ENCODE measurements at regions not wholly inside any gene's neighbourhood (a gene's known extent, or its start where the extent isn't known, plus 50 kb on each side); places are given as distances from the start of the nearest gene placed in this dataset.
"Not testable (repeated sequence)": the region's sequence is repeated elsewhere in the genome, so short reads cannot be mapped to it uniquely, and the experiment has no call there.

DNA sequence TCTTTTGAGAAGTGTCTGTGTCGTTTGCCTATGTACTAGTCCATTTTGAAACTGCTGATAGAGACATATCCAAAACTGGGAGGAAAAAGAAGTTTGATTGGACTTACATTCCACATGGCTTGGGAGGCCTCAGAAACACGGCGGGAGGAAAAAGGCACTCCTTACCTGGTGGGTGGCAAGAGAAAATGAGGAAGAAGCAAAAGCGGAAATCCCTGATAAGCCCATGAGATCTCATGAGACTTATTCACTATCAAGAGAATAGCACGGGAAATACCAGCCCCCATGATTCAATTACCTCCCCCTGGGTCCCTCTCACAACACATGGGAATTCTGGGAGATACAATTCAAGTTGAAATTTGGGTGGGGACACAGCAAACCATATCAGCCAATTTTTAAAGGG is 727.6 kb downstream of the TMEM121 start:
- not testable (repeated sequence) for H3K4me1 ChIP-seq (ENCODE audit: control insufficient read depth in 1 of 2, insufficient read depth in 2 of 2, low read length in 2 of 2); H3K18ac ChIP-seq (ENCODE audit: low read length); H2AFZ ChIP-seq (ENCODE audit: insufficient read depth, low read length, poor library complexity); H3K79me1 ChIP-seq (ENCODE audit: low read length); H3K4me2 ChIP-seq (ENCODE audit: low read length); H2BK120ac ChIP-seq (ENCODE audit: insufficient read depth, low read length, poor library complexity); H3K9ac ChIP-seq (ENCODE audit: low read length); H3K23ac ChIP-seq (ENCODE audit: low read length); H3K4ac ChIP-seq (ENCODE audit: low read depth, low read length); H2AK5ac ChIP-seq (ENCODE audit: low read length); H3K4me3 ChIP-seq (ENCODE audit: low read depth, low read length); H2BK12ac ChIP-seq (ENCODE audit: low read length); DNase-seq; H4K12ac ChIP-seq (ENCODE audit: low read depth, low read length); H3K27me3 ChIP-seq (ENCODE audit: insufficient read depth, low read length); H4K8ac ChIP-seq (ENCODE audit: low read depth, low read length); H3K79me2 ChIP-seq (ENCODE audit: control insufficient read depth, insufficient read depth, low read length, poor library complexity); H4K91ac ChIP-seq (ENCODE audit: low read depth, low read length); H2BK5ac ChIP-seq (ENCODE audit: low read depth, low read length, poor library complexity); H3K36me3 ChIP-seq (ENCODE audit: control insufficient read depth in 1 of 2, insufficient read depth in 2 of 2, low read length in 2 of 2); H3K14ac ChIP-seq (ENCODE audit: low read length); H3K27ac ChIP-seq (ENCODE audit: low read depth, low read length); H3K9me3 ChIP-seq (ENCODE audit: insufficient read depth, low read depth, low read length)
- WGBS (ENCODE audit: extremely low coverage, insufficient coverage, insufficient read length), result no CpG with 5 or more reads among the region's 5 CpGs

- not testable (repeated sequence) for H3K14ac ChIP-seq (ENCODE audit: low read length)
- no CpG with 5 or more reads among the region's 16 CpGs for WGBS (ENCODE audit: extremely low coverage, insufficient coverage, insufficient read length)
Observed at GRCh38 chr14:106257569-106257994, 731.2 kb downstream of the TMEM121 start.

DNA sequence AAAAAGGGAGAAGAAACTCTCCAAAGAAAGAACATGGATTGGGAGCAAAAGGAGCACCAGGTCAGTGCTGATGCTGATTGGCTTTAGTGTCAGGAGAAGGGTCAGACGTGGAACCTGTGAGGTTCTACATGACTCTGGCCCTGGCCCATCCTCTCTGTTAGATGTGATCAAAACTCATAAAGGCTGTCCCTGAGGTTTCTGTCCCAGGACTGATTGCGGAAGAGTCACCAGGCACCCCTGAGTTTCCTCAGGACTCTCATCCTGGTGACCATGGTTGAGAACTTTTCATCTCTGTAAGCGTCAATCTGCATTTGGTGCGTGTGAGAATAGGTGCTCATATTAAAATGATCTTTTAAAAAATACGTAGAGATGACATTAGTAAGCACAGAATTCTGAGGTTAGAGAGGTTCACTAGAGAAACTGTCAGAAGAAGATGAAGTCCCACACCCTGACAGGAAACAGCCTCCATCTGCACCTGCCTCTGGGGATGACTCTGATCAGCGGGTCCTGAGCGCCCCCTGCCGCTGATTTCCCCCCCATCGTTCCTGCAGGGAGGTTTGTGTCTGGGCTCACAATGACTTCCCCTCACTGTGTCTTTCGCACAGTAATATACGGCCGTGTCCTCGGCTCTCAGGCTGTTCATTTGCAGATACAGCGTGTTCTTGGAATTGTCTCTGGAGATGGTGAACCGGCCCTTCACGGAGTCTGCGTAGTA is 741.8 kb downstream of the TMEM121 start:
- no peak overlapping the region for H2BK5ac ChIP-seq (ENCODE audit: low read depth, low read length, poor library complexity)
- H3K27me3 ChIP-seq (ENCODE audit: insufficient read depth, low read length), result no peaks in the 10 kb centered on the region
- no peak overlapping the region for H3K9ac ChIP-seq (ENCODE audit: low read length)
- no peaks in the 10 kb centered on the region for H3K79me1 ChIP-seq (ENCODE audit: low read length)
- no peak overlapping the region for H2AFZ ChIP-seq (ENCODE audit: insufficient read depth, low read length, poor library complexity)
- H4K91ac ChIP-seq (ENCODE audit: low read depth, low read length), result no peak overlapping the region
- no peaks in the 10 kb centered on the region for H3K79me2 ChIP-seq (ENCODE audit: control insufficient read depth, insufficient read depth, low read length, poor library complexity)
- no peak overlapping the region for H2BK120ac ChIP-seq (ENCODE audit: insufficient read depth, low read length, poor library complexity)
- WGBS (ENCODE audit: extremely low coverage, insufficient coverage, insufficient read length), result no CpG with 5 or more reads among the region's 17 CpGs
- H3K36me3 ChIP-seq (ENCODE audit: control insufficient read depth in 1 of 2, insufficient read depth in 2 of 2, low read length in 2 of 2), result no peaks in the 10 kb centered on the region
- H3K4me1 ChIP-seq (ENCODE audit: control insufficient read depth in 1 of 2, insufficient read depth in 2 of 2, low read length in 2 of 2), result no peaks in the 10 kb centered on the region
- no peak overlapping the region for H3K23ac ChIP-seq (ENCODE audit: low read length)
- no peak overlapping the region for H3K27ac ChIP-seq (ENCODE audit: low read depth, low read length)
- no peak overlapping the region for H3K4ac ChIP-seq (ENCODE audit: low read depth, low read length)
- H4K8ac ChIP-seq (ENCODE audit: low read depth, low read length), result no peak overlapping the region
- H3K9me3 ChIP-seq (ENCODE audit: insufficient read depth, low read depth, low read length), result peaks cover 25% of the 10 kb centered on the region
- no peak overlapping the region for H3K14ac ChIP-seq (ENCODE audit: low read length)
- H2AK5ac ChIP-seq (ENCODE audit: low read length), result no peak overlapping the region
- H3K18ac ChIP-seq (ENCODE audit: low read length), result no peak overlapping the region
- no peak overlapping the region for H3K4me3 ChIP-seq (ENCODE audit: low read depth, low read length)
- H2BK12ac ChIP-seq (ENCODE audit: low read length), result no peak overlapping the region
- no peak overlapping the region for H4K12ac ChIP-seq (ENCODE audit: low read depth, low read length)
- no peak for DNase-seq
- H3K4me2 ChIP-seq (ENCODE audit: low read length), result no peak overlapping the region

More at GRCh38 chr14:106257569-106257994, 731.2 kb downstream of the TMEM121 start:
- not testable (repeated sequence) for H2AFZ ChIP-seq (ENCODE audit: insufficient read depth, low read length, poor library complexity); H4K8ac ChIP-seq (ENCODE audit: low read depth, low read length); H3K9me3 ChIP-seq (ENCODE audit: insufficient read depth, low read depth, low read length); H3K18ac ChIP-seq (ENCODE audit: low read length); H3K79me1 ChIP-seq (ENCODE audit: low read length); H3K4me3 ChIP-seq (ENCODE audit: low read depth, low read length); H4K12ac ChIP-seq (ENCODE audit: low read depth, low read length); H3K79me2 ChIP-seq (ENCODE audit: control insufficient read depth, insufficient read depth, low read length, poor library complexity); H3K4me2 ChIP-seq (ENCODE audit: low read length); H3K4ac ChIP-seq (ENCODE audit: low read depth, low read length); H3K27me3 ChIP-seq (ENCODE audit: insufficient read depth, low read length); H2AK5ac ChIP-seq (ENCODE audit: low read length); H3K4me1 ChIP-seq (ENCODE audit: control insufficient read depth in 1 of 2, insufficient read depth in 2 of 2, low read length in 2 of 2); H3K36me3 ChIP-seq (ENCODE audit: control insufficient read depth in 1 of 2, insufficient read depth in 2 of 2, low read length in 2 of 2); H3K27ac ChIP-seq (ENCODE audit: low read depth, low read length); H3K23ac ChIP-seq (ENCODE audit: low read length); H3K9ac ChIP-seq (ENCODE audit: low read length); H2BK5ac ChIP-seq (ENCODE audit: low read depth, low read length, poor library complexity); H4K91ac ChIP-seq (ENCODE audit: low read depth, low read length); H2BK12ac ChIP-seq (ENCODE audit: low read length); H2BK120ac ChIP-seq (ENCODE audit: insufficient read depth, low read length, poor library complexity)
- DNase-seq, result peak; percentile 9 to 47

DNA sequence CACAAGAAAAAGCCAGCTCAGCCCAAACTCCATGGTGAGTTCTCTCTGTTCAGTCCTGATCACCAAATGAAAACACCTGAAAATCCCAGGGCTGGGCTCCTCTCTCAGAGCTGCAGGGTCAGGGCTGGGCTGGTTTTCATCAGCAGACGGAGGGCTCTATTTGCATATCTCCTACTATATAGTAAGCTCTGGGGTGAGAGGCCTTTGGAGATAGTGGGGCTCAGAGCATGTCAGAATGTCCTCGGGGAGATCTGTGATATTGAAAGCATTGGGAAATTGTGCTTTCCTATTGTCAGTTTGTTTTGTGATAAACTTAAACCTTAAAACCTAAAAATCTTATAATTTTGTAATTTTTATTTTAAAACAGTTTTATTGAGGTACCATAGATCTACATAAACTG is 742.6 kb downstream of the TMEM121 start:
- Histone ChIP-seq H3K36me3 (ENCODE audit: control insufficient read depth in 1 of 2, insufficient read depth in 2 of 2, low read length in 2 of 2) (no peaks in the 10 kb centered on the region), H3K4me3 (ENCODE audit: low read depth, low read length) (no peak overlapping the region), H3K9ac (ENCODE audit: low read length) (no peak overlapping the region), H3K23ac (ENCODE audit: low read length) (no peak overlapping the region), H2BK12ac (ENCODE audit: low read length) (no peak overlapping the region), H3K27ac (ENCODE audit: low read depth, low read length) (no peak overlapping the region), H3K79me1 (ENCODE audit: low read length) (no peaks in the 10 kb centered on the region), H3K4me2 (ENCODE audit: low read length) (no peak overlapping the region), H2AFZ (ENCODE audit: insufficient read depth, low read length, poor library complexity) (no peak overlapping the region), H3K9me3 (ENCODE audit: insufficient read depth, low read depth, low read length) (peaks cover 24% of the 10 kb centered on the region), H2AK5ac (ENCODE audit: low read length) (no peak overlapping the region), H4K8ac (ENCODE audit: low read depth, low read length) (no peak overlapping the region), H2BK5ac (ENCODE audit: low read depth, low read length, poor library complexity) (no peak overlapping the region), H3K18ac (ENCODE audit: low read length) (no peak overlapping the region), H3K14ac (ENCODE audit: low read length) (no peak overlapping the region), H3K4ac (ENCODE audit: low read depth, low read length) (no peak overlapping the region), H4K91ac (ENCODE audit: low read depth, low read length) (no peak overlapping the region), H3K79me2 (ENCODE audit: control insufficient read depth, insufficient read depth, low read length, poor library complexity) (no peaks in the 10 kb centered on the region), H2BK120ac (ENCODE audit: insufficient read depth, low read length, poor library complexity) (no peak overlapping the region), H3K27me3 (ENCODE audit: insufficient read depth, low read length) (no peaks in the 10 kb centered on the region), H4K12ac (ENCODE audit: low read depth, low read length) (no peak overlapping the region), H3K4me1 (ENCODE audit: control insufficient read depth in 1 of 2, insufficient read depth in 2 of 2, low read length in 2 of 2) (no peaks in the 10 kb centered on the region)
- DNase-seq, result no peak
- no CpG with 5 or more reads among the region's 2 CpGs for WGBS (ENCODE audit: extremely low coverage, insufficient coverage, insufficient read length)
